HUES48 (cell line): ENCODE measurements at regions not wholly inside any gene's neighbourhood (a gene's known extent, or its start where the extent isn't known, plus 50 kb on each side); places are given as distances from the start of the nearest gene placed in this dataset.
"Not testable (repeated sequence)": the region's sequence is repeated elsewhere in the genome, so short reads cannot be mapped to it uniquely, and the experiment has no call there.

ENCODE experiments used
- H3K27ac ChIP-seq: one replicate; pipeline ENCODE4 v1.7.0; 2013; ENCODE audit warnings: low read depth, low read length, inconsistent platforms
- H3K27me3 ChIP-seq: 2 replicates; pipeline ENCODE4 v1.6.1; 2013; ENCODE audit warnings: mild to moderate bottlenecking, low read length; ENCODE audit not compliant: control insufficient read depth, insufficient read depth
- H3K36me3 ChIP-seq: 2 replicates; pipeline ENCODE4 v1.6.1; 2013; ENCODE audit warnings: low read length; ENCODE audit not compliant: control insufficient read depth, insufficient read depth
- H3K4me1 ChIP-seq: 2 replicates; pipeline ENCODE4 v1.6.1; 2013; ENCODE audit warnings: mild to moderate bottlenecking, low read length; ENCODE audit not compliant: control insufficient read depth, insufficient read depth
- H3K4me3 ChIP-seq: 2 replicates; pipeline ENCODE4 v1.5.1; 2013; ENCODE audit warnings: mild to moderate bottlenecking, low read depth, low read length
- H3K9ac ChIP-seq: 2 replicates; pipeline ENCODE4 v1.6.1; 2013; ENCODE audit warnings: mild to moderate bottlenecking, low read depth, low read length, moderate library complexity
- H3K9me3 ChIP-seq: 2 replicates; pipeline ENCODE4 v1.6.1; 2013; ENCODE audit warnings: low read length; ENCODE audit not compliant: control insufficient read depth, insufficient read depth

GRCh38 chr11:87528752-87529151 is 491.0 kb downstream of the TMEM135 start:
- Histone ChIP-seq H3K4me1 (no peaks in the 10 kb centered on the region), H3K27ac (no peak overlapping the region), H3K36me3 (no peaks in the 10 kb centered on the region), H3K27me3 (no peaks in the 10 kb centered on the region), H3K4me3 (no peak overlapping the region), H3K9me3 (peaks cover 14% of the 10 kb centered on the region; the same call in 1 of the 2 replicates), H3K9ac (no peak overlapping the region)

GRCh38 chr11:87523276-87523675 is 485.5 kb downstream of the TMEM135 start:
- H3K9me3 ChIP-seq, result peaks cover 14% of the 10 kb centered on the region; the same call in 1 of the 2 replicates

GRCh38 chr11:87518266-87518665 is 480.5 kb downstream of the TMEM135 start:
- no peaks in the 10 kb centered on the region for H3K4me1 ChIP-seq
- H3K9me3 ChIP-seq, result no peaks in the 10 kb centered on the region
- H3K27ac ChIP-seq, result no peak overlapping the region
- H3K27me3 ChIP-seq, result no peaks in the 10 kb centered on the region
- H3K9ac ChIP-seq, result no peak overlapping the region
- H3K36me3 ChIP-seq, result no peaks in the 10 kb centered on the region
- H3K4me3 ChIP-seq, result no peak overlapping the region

More at GRCh38 chr11:87523276-87523675, 485.5 kb downstream of the TMEM135 start:
- H3K4me3 ChIP-seq, result no peak overlapping the region
- H3K36me3 ChIP-seq, result no peaks in the 10 kb centered on the region
- no peak overlapping the region for H3K9ac ChIP-seq
- no peaks in the 10 kb centered on the region for H3K4me1 ChIP-seq
- no peak overlapping the region for H3K27ac ChIP-seq
- H3K27me3 ChIP-seq, result no peaks in the 10 kb centered on the region

GRCh38 chr11:87517351-87517750 is 479.6 kb downstream of the TMEM135 start:
- H3K27ac ChIP-seq, result no peak overlapping the region
- H3K36me3 ChIP-seq, result no peaks in the 10 kb centered on the region
- no peaks in the 10 kb centered on the region for H3K9me3 ChIP-seq
- H3K4me1 ChIP-seq, result peaks cover 8% of the 10 kb centered on the region
- no peaks in the 10 kb centered on the region for H3K27me3 ChIP-seq
- no peak overlapping the region for H3K9ac ChIP-seq
- no peak overlapping the region for H3K4me3 ChIP-seq

- H3K4me1 ChIP-seq, result peaks cover 11% of the 10 kb centered on the region
- H3K27me3 ChIP-seq, H3K9me3 ChIP-seq, H3K36me3 ChIP-seq, H3K27ac ChIP-seq, H3K9ac ChIP-seq, H3K4me3 ChIP-seq: not testable (repeated sequence)
Observed at GRCh38 chr11:87507722-87508121, 470.0 kb downstream of the TMEM135 start.

- not testable (repeated sequence) for H3K9me3 ChIP-seq, H3K4me3 ChIP-seq, H3K9ac ChIP-seq, H3K4me1 ChIP-seq, H3K27ac ChIP-seq, H3K27me3 ChIP-seq, H3K36me3 ChIP-seq
Observed at GRCh38 chr11:87506946-87507345, 469.2 kb downstream of the TMEM135 start.

- H3K27me3 ChIP-seq, result no peaks in the 10 kb centered on the region
- no peak overlapping the region for H3K27ac ChIP-seq
- H3K36me3 ChIP-seq, result no peaks in the 10 kb centered on the region
- H3K9me3 ChIP-seq, result no peaks in the 10 kb centered on the region
- no peak overlapping the region for H3K4me3 ChIP-seq
- no peak overlapping the region for H3K9ac ChIP-seq
- H3K4me1 ChIP-seq, result no peaks in the 10 kb centered on the region
Observed at GRCh38 chr11:87501388-87501787, 463.7 kb downstream of the TMEM135 start.

GRCh38 chr11:87494936-87495335 is 457.2 kb downstream of the TMEM135 start:
- H3K27ac ChIP-seq, H3K9me3 ChIP-seq, H3K36me3 ChIP-seq, H3K27me3 ChIP-seq, H3K4me3 ChIP-seq, H3K9ac ChIP-seq: not testable (repeated sequence)
- peaks cover 23% of the 10 kb centered on the region for H3K4me1 ChIP-seq

- not testable (repeated sequence) for H3K9me3 ChIP-seq, H3K4me3 ChIP-seq, H3K27me3 ChIP-seq, H3K36me3 ChIP-seq
- Histone ChIP-seq H3K27ac (peak overlapping the region; percentile 95), H3K4me1 (peaks cover 23% of the 10 kb centered on the region), H3K9ac (0 out of 2 replicates have a peak overlapping the region, but pooled peaks have one; percentile 3)
Observed at GRCh38 chr11:87494026-87494425, 456.3 kb downstream of the TMEM135 start.

GRCh38 chr11:87493516-87493915 is 455.8 kb downstream of the TMEM135 start:
- Histone ChIP-seq H3K4me1 (peaks cover 23% of the 10 kb centered on the region), H3K27me3 (no peaks in the 10 kb centered on the region), H3K36me3 (no peaks in the 10 kb centered on the region), H3K4me3 (peak overlapping the region; percentile 46), H3K9me3 (no peaks in the 10 kb centered on the region), H3K9ac (no peak overlapping the region), H3K27ac (peak overlapping the region; percentile 95)

GRCh38 chr11:87491381-87491780 is 453.6 kb downstream of the TMEM135 start:
- no peak overlapping the region for H3K27ac ChIP-seq
- H3K27me3 ChIP-seq, result no peaks in the 10 kb centered on the region
- H3K4me1 ChIP-seq, result peaks cover 23% of the 10 kb centered on the region
- H3K36me3 ChIP-seq, result no peaks in the 10 kb centered on the region
- no peak overlapping the region for H3K4me3 ChIP-seq
- H3K9me3 ChIP-seq, result no peaks in the 10 kb centered on the region
- H3K9ac ChIP-seq, result no peak overlapping the region

- no peaks in the 10 kb centered on the region for H3K36me3 ChIP-seq
- no peak overlapping the region for H3K27ac ChIP-seq
- H3K27me3 ChIP-seq, result no peaks in the 10 kb centered on the region
- no peaks in the 10 kb centered on the region for H3K9me3 ChIP-seq
- no peak overlapping the region for H3K4me3 ChIP-seq
- peaks cover 23% of the 10 kb centered on the region for H3K4me1 ChIP-seq
- H3K9ac ChIP-seq, result no peak overlapping the region
Observed at GRCh38 chr11:87490671-87491070, 452.9 kb downstream of the TMEM135 start.
